Stomach (tissue), 8 donors: ENCODE measurements at regions not wholly inside any gene's neighbourhood (a gene's known extent, or its start where the extent isn't known, plus 50 kb on each side); places are given as distances from the start of the nearest gene placed in this dataset.

ENCODE experiments used
- DNase-seq, 2 donors: peaks; one replicate each; pipeline versions ENCODE4 v3.0.0 to v3.0.0-alpha.2; 2013 to 2019
- H3K27ac ChIP-seq, 5 donors: fragments of 200-600 bp in 4 of 5; sonication (generic) in 4 of 5; one replicate each; pipeline ENCODE4 v1.5.1; 2013 to 2019; ENCODE audit warnings: mild to moderate bottlenecking in 1 of 5, moderate library complexity in 1 of 5
- H3K27me3 ChIP-seq, 3 donors: fragments of 200-600 bp; sonication (generic); one replicate each; pipeline ENCODE4 v1.5.1; 2017 to 2019; ENCODE audit warnings: mixed run types in 1 of 3
- H3K36me3 ChIP-seq, 4 donors: fragments of 200-600 bp; sonication (generic); 1 replicate in 3 of 4; 2 replicates in 1 of 4; pipeline ENCODE4 v1.5.1; 2016 to 2019
- H3K4me1 ChIP-seq, 4 donors: fragments of 200-600 bp; sonication (generic); one replicate each; pipeline ENCODE4 v1.5.1; 2016 to 2019
- H3K4me3 ChIP-seq, 4 donors: fragments of 200-600 bp; sonication (generic) in 3 of 4; one replicate each; pipeline ENCODE4 v1.5.1; 2016 to 2019; ENCODE audit warnings: mild to moderate bottlenecking in 1 of 4
- H3K9me3 ChIP-seq, 4 donors: fragments of 200-600 bp; sonication (generic); one replicate each; pipeline ENCODE4 v1.5.1; 2016 to 2019
- EP300 ChIP-seq: sonication (generic); formaldehyde crosslinking; IDR thresholded peaks from one replicate; pipeline ENCODE4 v1.6.1; 2017; ENCODE audit warnings: antibody characterized with exemption
- POLR2A ChIP-seq, 4 donors: fragments of 450-650 bp; IDR thresholded peaks; one replicate each; pipeline ENCODE4 v1.6.1; 2016; ENCODE audit warnings: antibody characterized with exemption in 4 of 4, control low read depth in 2 of 4, mild to moderate bottlenecking in 1 of 4, moderate library complexity in 1 of 4
- POLR2AphosphoS5 ChIP-seq, 3 donors: sonication (generic); formaldehyde crosslinking; IDR thresholded peaks; one replicate each; pipeline ENCODE4 v1.6.1; 2016; ENCODE audit warnings: antibody characterized with exemption in 3 of 3
- WGBS, 5 donors: extraction: QIAGEN DNeasy Blood & Tissue Kit in 3 of 5; methylation state at CpG; one replicate each; pipeline versions ENCODE4 v1.1.5 to v1.1.7; 2013 to 2018; 5-methylcytosine and 5-hydroxymethylcytosine counted together
- intact Hi-C: fragments of 100-400 bp; cut with DNase I; formaldehyde crosslinking; loops from one replicate; pipeline ENCODE4 v1.15.1; 2023; ENCODE audit warnings: low total_unique reads
- TF ChIP-seq, protein P1 (sequence below), 7 experiments: fragments of 450-650 bp in 4 of 7; fragments of 200-600 bp in 3 of 7; sonication (generic) in 3 of 7; IDR thresholded peaks; one replicate each; pipeline ENCODE4 v1.5.1; 2016 to 2019; ENCODE audit warnings: antibody characterized with exemption in 7 of 7, control low read depth in 2 of 7, mild to moderate bottlenecking in 1 of 7
- donor health status: healthy with polysubstance abuse.
- donor health status: Bipolar disorder and iron deficiency.
- donor health status: healthy.

DNA sequence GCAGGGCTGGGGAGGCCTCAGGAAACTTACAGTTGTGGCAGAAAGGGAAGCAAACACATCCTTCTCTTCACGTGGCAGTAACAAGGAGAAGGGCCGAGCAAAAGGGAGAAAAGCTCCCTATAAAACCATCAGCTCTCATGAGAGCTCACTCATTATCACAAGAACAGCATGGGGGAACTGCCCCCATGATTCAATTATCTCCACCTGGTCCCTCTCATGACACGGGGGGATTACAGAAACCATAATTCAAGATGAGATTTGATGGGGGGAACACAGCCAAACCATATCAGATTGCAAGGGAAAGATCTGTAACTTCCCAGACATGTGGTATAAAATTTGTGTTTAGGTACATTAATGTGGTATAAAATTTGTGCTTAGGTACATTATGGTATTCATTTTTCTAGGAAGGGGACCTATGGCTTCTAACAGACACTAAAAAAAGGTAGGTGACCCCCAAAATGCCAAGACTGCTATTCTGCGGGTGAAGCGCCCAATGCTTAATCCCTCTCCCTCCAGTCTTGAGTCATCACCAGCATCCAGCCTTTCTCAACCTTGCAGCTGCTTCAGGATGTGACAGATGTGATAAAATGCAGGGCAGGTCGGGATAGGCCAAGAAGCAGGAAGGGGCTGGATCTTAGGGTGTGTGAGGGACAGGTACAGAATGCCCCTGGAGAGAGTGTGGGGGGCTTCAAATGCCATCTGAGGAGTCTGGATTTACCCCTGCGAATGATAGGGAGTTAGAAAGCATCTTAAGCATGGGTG, 57.7 kb upstream of the AMPD3 start:
- 74 to 80% (median 77%) methylated on average over 7 of the region's 7 CpGs for WGBS, 5 donors
- no peak overlapping the region for H3K27ac ChIP-seq
- H3K27me3 ChIP-seq, result no peaks in the 10 kb centered on the region
- H3K36me3 ChIP-seq, result no peaks in the 10 kb centered on the region
- H3K4me3 ChIP-seq, result no peak overlapping the region
- H3K9me3 ChIP-seq, result no peaks in the 10 kb centered on the region
- intact Hi-C loops, result no loop called here
- no peak for DNase-seq
- H3K4me1 ChIP-seq, result peaks cover 0 to 12% (median 8%) of the 10 kb centered on the region in 4 donors
- TF ChIP-seq POLR2A (IDR thresholded peaks at IDR 0.05) (no peak), POLR2AphosphoS5 (IDR thresholded peaks at IDR 0.05) (no peak), EP300 (no peak)
- TF ChIP-seq, protein P1, sequence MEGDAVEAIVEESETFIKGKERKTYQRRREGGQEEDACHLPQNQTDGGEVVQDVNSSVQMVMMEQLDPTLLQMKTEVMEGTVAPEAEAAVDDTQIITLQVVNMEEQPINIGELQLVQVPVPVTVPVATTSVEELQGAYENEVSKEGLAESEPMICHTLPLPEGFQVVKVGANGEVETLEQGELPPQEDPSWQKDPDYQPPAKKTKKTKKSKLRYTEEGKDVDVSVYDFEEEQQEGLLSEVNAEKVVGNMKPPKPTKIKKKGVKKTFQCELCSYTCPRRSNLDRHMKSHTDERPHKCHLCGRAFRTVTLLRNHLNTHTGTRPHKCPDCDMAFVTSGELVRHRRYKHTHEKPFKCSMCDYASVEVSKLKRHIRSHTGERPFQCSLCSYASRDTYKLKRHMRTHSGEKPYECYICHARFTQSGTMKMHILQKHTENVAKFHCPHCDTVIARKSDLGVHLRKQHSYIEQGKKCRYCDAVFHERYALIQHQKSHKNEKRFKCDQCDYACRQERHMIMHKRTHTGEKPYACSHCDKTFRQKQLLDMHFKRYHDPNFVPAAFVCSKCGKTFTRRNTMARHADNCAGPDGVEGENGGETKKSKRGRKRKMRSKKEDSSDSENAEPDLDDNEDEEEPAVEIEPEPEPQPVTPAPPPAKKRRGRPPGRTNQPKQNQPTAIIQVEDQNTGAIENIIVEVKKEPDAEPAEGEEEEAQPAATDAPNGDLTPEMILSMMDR (IDR thresholded peaks at IDR 0.05), result no peak

DNA sequence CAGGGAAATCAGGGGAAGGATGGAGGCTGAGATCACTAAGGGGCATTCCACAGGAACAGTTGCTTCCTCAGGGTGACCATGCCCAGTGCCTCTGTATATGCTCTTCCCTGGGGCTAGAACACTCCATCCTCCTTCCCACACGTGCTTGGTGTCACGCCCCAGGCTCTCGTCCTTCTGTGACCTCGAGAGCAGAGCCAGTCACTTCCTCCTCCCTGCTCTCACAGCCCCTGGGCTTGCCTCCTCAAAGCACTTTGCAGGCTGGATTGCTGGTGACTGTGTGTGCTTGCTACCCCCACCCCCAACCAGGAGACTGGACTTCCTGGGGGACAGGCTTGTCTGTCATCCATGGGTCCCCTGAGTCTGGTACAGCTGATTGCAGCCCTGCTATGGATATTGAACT, 56.5 kb upstream of the AMPD3 start:
- no peak for DNase-seq
- TF ChIP-seq EP300 (no peak), POLR2AphosphoS5 (IDR thresholded peaks at IDR 0.05) (no peak), POLR2A (IDR thresholded peaks at IDR 0.05) (no peak)
- TF ChIP-seq, protein P1 (IDR thresholded peaks at IDR 0.05), result no peak

DNA sequence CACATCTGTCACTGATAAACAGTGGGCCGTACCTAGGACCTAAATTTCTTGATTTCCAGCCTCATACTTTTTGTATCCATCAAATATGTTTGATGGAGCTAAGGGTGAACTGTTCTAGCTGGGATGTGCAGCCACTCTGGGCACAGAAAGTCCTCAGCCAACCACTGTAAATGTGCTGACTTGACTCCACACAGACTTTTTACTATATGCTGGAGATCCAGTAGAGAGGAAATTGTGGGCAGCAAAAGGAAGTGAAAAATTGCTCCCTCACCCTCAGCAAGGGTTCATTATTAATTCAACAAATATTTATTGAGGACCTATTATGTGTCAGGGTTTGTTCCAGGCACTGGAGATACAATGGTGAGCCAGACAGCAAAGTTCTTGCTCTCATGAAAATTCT, 54.2 kb upstream of the AMPD3 start:
- intact Hi-C loops, result loop anchor here (5.0 kb wide), 1 partner anchor 331 kb away; no protein-coding TSS in a partner anchor
- 79 to 93% (median 92%) methylated on average over 1 of the region's 1 CpG for WGBS, 5 donors

More for the DNA sequence above, 56.5 kb upstream of the AMPD3 start:
- intact Hi-C loops, result no loop called here
- Histone ChIP-seq H3K4me1 (peaks cover 0 to 12% (median 8%) of the 10 kb centered on the region in 4 donors), H3K27me3 (no peaks in the 10 kb centered on the region), H3K9me3 (no peaks in the 10 kb centered on the region), H3K36me3 (no peaks in the 10 kb centered on the region), H3K27ac (no peak overlapping the region), H3K4me3 (no peak overlapping the region)
- WGBS, 5 donors, result 16 to 41% (median 21%) methylated on average over 4 of the region's 4 CpGs

DNA sequence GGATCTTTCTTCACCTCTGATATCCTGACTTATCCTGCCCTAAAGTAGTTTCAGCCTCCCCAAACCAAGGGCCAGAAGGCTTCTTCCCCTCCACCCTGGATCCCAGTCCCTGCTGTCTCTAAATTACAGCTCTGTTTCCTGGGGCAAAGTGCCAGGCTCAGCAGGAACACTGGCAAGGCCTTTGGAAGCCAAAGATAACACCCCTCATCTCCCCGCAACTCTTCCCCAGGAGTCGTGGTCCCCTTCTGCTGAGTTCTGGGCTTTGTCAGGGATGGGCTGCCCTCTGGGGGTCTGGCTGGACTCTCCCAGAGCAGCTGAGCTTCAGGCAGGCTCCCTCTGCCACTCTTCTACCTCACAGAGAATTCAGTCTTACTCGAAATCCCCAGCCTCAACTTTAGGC, 53.8 kb upstream of the AMPD3 start:
- H3K9me3 ChIP-seq, result no peaks in the 10 kb centered on the region
- no peaks in the 10 kb centered on the region for H3K27me3 ChIP-seq
- DNase-seq, result no peak
- H3K27ac ChIP-seq, result peak overlapping the region in 1 of 5 donors; percentile 23
- TF ChIP-seq POLR2A (IDR thresholded peaks at IDR 0.05), result no peak
- no peak for TF ChIP-seq POLR2AphosphoS5 (IDR thresholded peaks at IDR 0.05)
- TF ChIP-seq EP300, result no peak
- TF ChIP-seq, protein P1 (IDR thresholded peaks at IDR 0.05), result no peak
- peaks cover 0 to 9% (median 2%) of the 10 kb centered on the region in 4 donors for H3K4me1 ChIP-seq
- intact Hi-C loops, result loop anchor here (5.0 kb wide), 1 partner anchor 331 kb away; no protein-coding TSS in a partner anchor
- 61 to 77% (median 71%) methylated on average over 3 of the region's 3 CpGs for WGBS, 5 donors
- no peaks in the 10 kb centered on the region for H3K36me3 ChIP-seq
- no peak overlapping the region for H3K4me3 ChIP-seq

More for the DNA sequence above, 54.2 kb upstream of the AMPD3 start:
- DNase-seq, result no peak
- Histone ChIP-seq H3K4me1 (peaks cover 0 to 5% (median under 1%) of the 10 kb centered on the region in 4 donors), H3K27ac (peak overlapping the region in 1 of 5 donors; percentile 23), H3K27me3 (no peaks in the 10 kb centered on the region), H3K4me3 (no peak overlapping the region), H3K9me3 (no peaks in the 10 kb centered on the region), H3K36me3 (no peaks in the 10 kb centered on the region)
- TF ChIP-seq, protein P1 (IDR thresholded peaks at IDR 0.05), result no peak
- TF ChIP-seq EP300 (no peak), POLR2AphosphoS5 (IDR thresholded peaks at IDR 0.05) (no peak), POLR2A (IDR thresholded peaks at IDR 0.05) (no peak)
